CD8-positive, alpha-beta memory T cell (primary cell): ENCODE measurements at regions not wholly inside any gene's neighbourhood (a gene's known extent, or its start where the extent isn't known, plus 50 kb on each side); places are given as distances from the start of the nearest gene placed in this dataset.

Experiments used
- CTCF ChIA-PET: fragments of 350-600 bp; sonication (Branson Sonifier 250); formaldehyde crosslinking; loops from one replicate; lab custom pipeline; 2021; ENCODE audit warnings: antibody characterized with exemption; lab: Charles Lee
- POLR2A ChIA-PET: fragments of 350-600 bp; sonication (Branson Sonifier 250); formaldehyde crosslinking; loops from one replicate; lab custom pipeline; 2021; ENCODE audit warnings: antibody characterized with exemption; lab: Charles Lee
- DNase-seq, 5 donors: peaks; one replicate each; pipeline versions ENCODE4 v3.0.0 to v3.0.0-alpha.2; 2020 to 2022; ENCODE audit warnings: mixed read lengths in 1 of 5
- H3K27ac ChIP-seq: one replicate; pipeline ENCODE4 v1.7.0; 2013; ENCODE audit warnings: low read depth, mild to moderate bottlenecking, low read length, moderate library complexity
- H3K27me3 ChIP-seq: 2 replicates; pipeline ENCODE4 v1.7.0; 2013; ENCODE audit warnings: low read length, mild to moderate bottlenecking; ENCODE audit not compliant: insufficient read depth, poor library complexity, severe bottlenecking
- H3K36me3 ChIP-seq: 2 replicates; pipeline ENCODE4 v1.7.0; 2013; ENCODE audit warnings: mild to moderate bottlenecking, low read length, moderate library complexity; ENCODE audit not compliant: insufficient read depth
- H3K4me1 ChIP-seq: 2 replicates; pipeline ENCODE4 v1.7.0; 2013; ENCODE audit warnings: mild to moderate bottlenecking, low read length, moderate library complexity; ENCODE audit not compliant: insufficient read depth
- H3K4me3 ChIP-seq: 2 replicates; pipeline ENCODE4 v1.7.0; 2013; ENCODE audit warnings: mild to moderate bottlenecking, low read length
- H3K9me3 ChIP-seq: 2 replicates; pipeline ENCODE4 v1.7.0; 2013; ENCODE audit warnings: mild to moderate bottlenecking, low read length
- H3K27ac Mint-ChIP-seq, 8 donors: one replicate each; pipeline ENCODE4 v1.8.0; 2020 to 2021; ENCODE audit warnings: mixed read lengths in 8 of 8, mild to moderate bottlenecking in 6 of 8, inconsistent platforms in 3 of 8, moderate library complexity in 3 of 8
- H3K27me3 Mint-ChIP-seq, 2 donors: one replicate each; pipeline ENCODE4 v1.8.0; 2020 to 2021; ENCODE audit warnings: mixed read lengths in 2 of 2, mild to moderate bottlenecking in 1 of 2, moderate library complexity in 1 of 2
- H3K36me3 Mint-ChIP-seq, 3 donors: one replicate each; pipeline ENCODE4 v1.8.0; 2020 to 2021; ENCODE audit warnings: mixed read lengths in 3 of 3, inconsistent platforms in 1 of 3, mild to moderate bottlenecking in 1 of 3
- H3K4me1 Mint-ChIP-seq, 3 donors: one replicate each; pipeline ENCODE4 v1.8.0; 2020 to 2021; ENCODE audit warnings: mixed read lengths in 3 of 3, inconsistent platforms in 1 of 3, mild to moderate bottlenecking in 1 of 3
- H3K4me3 Mint-ChIP-seq, 7 donors: one replicate each; pipeline ENCODE4 v1.8.0; 2020 to 2021; ENCODE audit warnings: mixed read lengths in 7 of 7, mild to moderate bottlenecking in 6 of 7, moderate library complexity in 4 of 7, inconsistent platforms in 2 of 7
- H3K9me3 Mint-ChIP-seq, 5 donors: one replicate each; pipeline ENCODE4 v1.8.0; 2020 to 2022; ENCODE audit warnings: mixed read lengths in 5 of 5, mild to moderate bottlenecking in 3 of 5, moderate library complexity in 2 of 5, inconsistent platforms in 1 of 5

GRCh38 chr2:152814475-152815030, 96.1 kb downstream of the ARL6IP6 start:
- Histone ChIP-seq H3K27me3 (peaks cover 4% of the 10 kb centered on the region), H3K4me3 (no peak overlapping the region), H3K4me1 (no peaks in the 10 kb centered on the region), H3K9me3 (no peaks in the 10 kb centered on the region), H3K36me3 (no peaks in the 10 kb centered on the region), H3K27ac (no peak overlapping the region)
- CTCF ChIA-PET, result no interaction called here
- Mint-ChIP-seq H3K4me1 (no peaks in the 10 kb centered on the region), H3K27ac (no peak overlapping the region), H3K9me3 (peaks cover 14 to 20% (median 15%) of the 10 kb centered on the region in 5 donors), H3K36me3 (peaks cover 0 to 8% (median 0%) of the 10 kb centered on the region in 3 donors), H3K27me3 (peaks cover 6 to 35% of the 10 kb centered on the region in 2 donors), H3K4me3 (peak overlapping the region in 1 of 7 donors; percentile 10)
- POLR2A ChIA-PET, result no interaction called here
- DNase-seq, result no peak

GRCh38 chr2:152813351-152813750, 94.9 kb downstream of the ARL6IP6 start:
- POLR2A ChIA-PET, result no interaction called here
- peaks cover 14 to 20% (median 15%) of the 10 kb centered on the region in 5 donors for H3K9me3 Mint-ChIP-seq
- no peaks in the 10 kb centered on the region for H3K36me3 ChIP-seq
- DNase-seq, result no peak
- CTCF ChIA-PET, result no interaction called here
- H3K9me3 ChIP-seq, result no peaks in the 10 kb centered on the region
- no peak overlapping the region for H3K4me3 ChIP-seq
- no peaks in the 10 kb centered on the region for H3K4me1 Mint-ChIP-seq
- no peaks in the 10 kb centered on the region for H3K4me1 ChIP-seq
- no peak overlapping the region for H3K4me3 Mint-ChIP-seq
- H3K27me3 ChIP-seq, result peaks cover 4% of the 10 kb centered on the region
- H3K36me3 Mint-ChIP-seq, result peaks cover 0 to 8% (median 0%) of the 10 kb centered on the region in 3 donors
- H3K27ac ChIP-seq, result no peak overlapping the region
- peaks cover 2 to 29% of the 10 kb centered on the region in 2 donors for H3K27me3 Mint-ChIP-seq
- no peak overlapping the region for H3K27ac Mint-ChIP-seq
